ENCODE measurements at regions not wholly inside any gene's neighbourhood (a gene's known extent, or its start where the extent isn't known, plus 50 kb on each side); places are given as distances from the start of the nearest gene placed in this dataset.

DNA sequence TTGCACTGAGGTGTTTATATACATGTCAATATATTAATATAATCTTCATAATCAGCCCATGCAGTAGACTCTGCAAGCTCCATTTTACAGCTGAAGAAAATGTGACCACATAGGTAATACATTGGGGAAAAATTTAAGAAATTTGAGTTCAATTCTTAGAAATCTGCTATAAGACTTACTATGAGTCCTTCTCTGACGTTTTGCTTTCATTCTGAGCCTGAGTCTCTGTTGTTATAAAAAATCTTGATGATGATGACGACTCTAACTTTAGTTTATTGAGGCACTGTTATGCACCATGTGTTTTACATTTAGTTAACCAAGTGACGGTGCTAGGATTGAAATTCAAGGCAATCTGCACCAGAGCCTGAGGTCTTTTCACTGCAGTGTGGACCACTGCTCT, 370.3 kb upstream of the PPP1R2C start:
- Histone ChIP-seq H3K27ac (ENCODE audit: low read depth in 1 of 2, low read length in 2 of 2) (no peak overlapping the region), H3K36me3 (ENCODE audit: control insufficient read depth in 4 of 4, insufficient read depth in 3 of 4, low read depth in 1 of 4, low read length in 3 of 4) (no peaks in the 10 kb centered on the region), H3K27me3 (ENCODE audit: control insufficient read depth in 4 of 4, insufficient read depth in 4 of 4, low read length in 3 of 4) (no peaks in the 10 kb centered on the region), H3K9me3 (ENCODE audit: control insufficient read depth in 4 of 4, low read length in 3 of 4) (no peaks in the 10 kb centered on the region), H3K4me1 (ENCODE audit: control insufficient read depth in 4 of 4, insufficient read depth in 4 of 4, low read length in 3 of 4) (no peaks in the 10 kb centered on the region), H3K4me3 (ENCODE audit: low read depth in 1 of 3, low read length in 3 of 3) (no peak overlapping the region), H3K9ac (ENCODE audit: low read depth in 1 of 2, low read length in 2 of 2) (no peak overlapping the region)
- no peak for DNase-seq (ENCODE audit: low spot score)
- no peak for TF ChIP-seq FOXA1 (IDR thresholded peaks at IDR 0.05)
- 87% methylated on average over 3 of the region's 3 CpGs for WGBS

GRCh38 chrX:43165343-43165920, 387.5 kb upstream of the PPP1R2C start:
- no peak for DNase-seq (ENCODE audit: low spot score)
- peaks cover 0 to 3% (median 0%) of the 10 kb centered on the region in 4 donors for H3K27me3 ChIP-seq (ENCODE audit: control insufficient read depth in 4 of 4, insufficient read depth in 4 of 4, low read length in 3 of 4)
- H3K9ac ChIP-seq (ENCODE audit: low read depth in 1 of 2, low read length in 2 of 2), result no peak overlapping the region
- H3K4me1 ChIP-seq (ENCODE audit: control insufficient read depth in 4 of 4, insufficient read depth in 4 of 4, low read length in 3 of 4), result no peaks in the 10 kb centered on the region
- 85% methylated on average over 5 of the region's 5 CpGs for WGBS
- no peaks in the 10 kb centered on the region for H3K36me3 ChIP-seq (ENCODE audit: control insufficient read depth in 4 of 4, insufficient read depth in 3 of 4, low read depth in 1 of 4, low read length in 3 of 4)
- TF ChIP-seq ZBTB33 (IDR thresholded peaks at IDR 0.05) (no peak), RAD21 (IDR thresholded peaks at IDR 0.05) (no peak), RXRA (IDR thresholded peaks at IDR 0.05) (no peak), GABPA (IDR thresholded peaks at IDR 0.05 in 1 of 2, conservative IDR thresholded peaks at IDR 0.05 in 1 of 2) (no peak), FOXA2 (IDR thresholded peaks at IDR 0.05) (no peak), EGR1 (IDR thresholded peaks at IDR 0.05; ENCODE audit: low read depth in 2 of 2) (no peak), YY1 (IDR thresholded peaks at IDR 0.05) (no peak), TAF1 (conservative IDR thresholded peaks at IDR 0.05) (no peak), HNF4G (IDR thresholded peaks at IDR 0.05) (no peak), HNF4A (conservative IDR thresholded peaks at IDR 0.05) (no peak)
- TF ChIP-seq, protein P1, sequence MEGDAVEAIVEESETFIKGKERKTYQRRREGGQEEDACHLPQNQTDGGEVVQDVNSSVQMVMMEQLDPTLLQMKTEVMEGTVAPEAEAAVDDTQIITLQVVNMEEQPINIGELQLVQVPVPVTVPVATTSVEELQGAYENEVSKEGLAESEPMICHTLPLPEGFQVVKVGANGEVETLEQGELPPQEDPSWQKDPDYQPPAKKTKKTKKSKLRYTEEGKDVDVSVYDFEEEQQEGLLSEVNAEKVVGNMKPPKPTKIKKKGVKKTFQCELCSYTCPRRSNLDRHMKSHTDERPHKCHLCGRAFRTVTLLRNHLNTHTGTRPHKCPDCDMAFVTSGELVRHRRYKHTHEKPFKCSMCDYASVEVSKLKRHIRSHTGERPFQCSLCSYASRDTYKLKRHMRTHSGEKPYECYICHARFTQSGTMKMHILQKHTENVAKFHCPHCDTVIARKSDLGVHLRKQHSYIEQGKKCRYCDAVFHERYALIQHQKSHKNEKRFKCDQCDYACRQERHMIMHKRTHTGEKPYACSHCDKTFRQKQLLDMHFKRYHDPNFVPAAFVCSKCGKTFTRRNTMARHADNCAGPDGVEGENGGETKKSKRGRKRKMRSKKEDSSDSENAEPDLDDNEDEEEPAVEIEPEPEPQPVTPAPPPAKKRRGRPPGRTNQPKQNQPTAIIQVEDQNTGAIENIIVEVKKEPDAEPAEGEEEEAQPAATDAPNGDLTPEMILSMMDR (IDR thresholded peaks at IDR 0.05; ENCODE audit: low read depth, low read length, missing input control), result no peak
- TF ChIP-seq, protein P2, sequence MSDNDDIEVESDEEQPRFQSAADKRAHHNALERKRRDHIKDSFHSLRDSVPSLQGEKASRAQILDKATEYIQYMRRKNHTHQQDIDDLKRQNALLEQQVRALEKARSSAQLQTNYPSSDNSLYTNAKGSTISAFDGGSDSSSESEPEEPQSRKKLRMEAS (IDR thresholded peaks at IDR 0.05), result no peak
- no peak overlapping the region for H3K4me3 ChIP-seq (ENCODE audit: low read depth in 1 of 3, low read length in 3 of 3)
- no peak overlapping the region for H3K27ac ChIP-seq (ENCODE audit: low read depth in 1 of 2, low read length in 2 of 2)
- H3K9me3 ChIP-seq (ENCODE audit: control insufficient read depth in 4 of 4, low read length in 3 of 4), result peaks cover 0 to 2% (median 0%) of the 10 kb centered on the region in 4 donors

DNA sequence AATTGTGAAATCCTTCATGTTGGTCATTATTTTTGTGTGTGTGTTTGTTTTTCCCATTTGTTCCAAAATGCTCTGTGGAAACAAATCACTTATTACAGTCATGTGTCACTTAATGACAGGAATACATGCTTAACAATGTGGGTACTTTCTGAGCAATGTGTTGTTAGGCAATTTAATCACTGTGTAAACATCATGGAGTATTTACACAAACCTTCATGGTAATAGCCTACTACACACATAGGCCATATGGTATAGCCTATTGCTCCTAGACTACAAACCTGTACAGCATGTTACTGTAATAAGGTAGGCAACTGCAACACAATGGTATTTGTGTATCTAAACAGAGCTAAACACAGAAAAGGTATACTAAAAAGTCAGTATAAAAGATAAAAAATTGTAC, 388.9 kb upstream of the PPP1R2C start:
- no peak overlapping the region for H3K4me3 ChIP-seq (ENCODE audit: low read depth in 1 of 3, low read length in 3 of 3)
- DNase-seq (ENCODE audit: low spot score), result no peak
- no peak overlapping the region for H3K9ac ChIP-seq (ENCODE audit: low read depth in 1 of 2, low read length in 2 of 2)

More for the DNA sequence above, 388.9 kb upstream of the PPP1R2C start:
- H3K4me1 ChIP-seq (ENCODE audit: control insufficient read depth in 4 of 4, insufficient read depth in 4 of 4, low read length in 3 of 4), result no peaks in the 10 kb centered on the region
- TF ChIP-seq HNF4G (IDR thresholded peaks at IDR 0.05) (no peak), YY1 (IDR thresholded peaks at IDR 0.05) (no peak), RXRA (IDR thresholded peaks at IDR 0.05) (no peak), NR2F2 (IDR thresholded peaks at IDR 0.05) (no peak)
- H3K36me3 ChIP-seq (ENCODE audit: control insufficient read depth in 4 of 4, insufficient read depth in 3 of 4, low read depth in 1 of 4, low read length in 3 of 4), result no peaks in the 10 kb centered on the region
- H3K27me3 ChIP-seq (ENCODE audit: control insufficient read depth in 4 of 4, insufficient read depth in 4 of 4, low read length in 3 of 4), result peaks cover 0 to 2% (median 0%) of the 10 kb centered on the region in 4 donors
- H3K9me3 ChIP-seq (ENCODE audit: control insufficient read depth in 4 of 4, low read length in 3 of 4), result peaks cover 0 to 2% (median 0%) of the 10 kb centered on the region in 4 donors
- no peak overlapping the region for H3K27ac ChIP-seq (ENCODE audit: low read depth in 1 of 2, low read length in 2 of 2)

Data from liver (tissue), 8 donors.